Gastrocnemius medialis (tissue), 4 donors: ENCODE measurements at regions not wholly inside any gene's neighbourhood (a gene's known extent, or its start where the extent isn't known, plus 50 kb on each side); places are given as distances from the start of the nearest gene placed in this dataset.

Source experiments
- POLR2A ChIP-seq, 2 donors: fragments of 450-650 bp; IDR thresholded peaks; one replicate each; pipeline ENCODE4 v1.6.1; 2017; ENCODE audit warnings: antibody characterized with exemption in 2 of 2, mild to moderate bottlenecking in 2 of 2, moderate library complexity in 2 of 2
- TF ChIP-seq, protein P1 (sequence below), 5 experiments: fragments of 450-650 bp in 3 of 5; fragments of 200-600 bp in 2 of 5; sonication (generic) in 2 of 5; IDR thresholded peaks in 4 of 5; conservative IDR thresholded peaks in 1 of 5; 1 replicate in 4 of 5; 2 replicates in 1 of 5; pipeline ENCODE4 v1.5.1; 2016 to 2019; ENCODE audit warnings: antibody characterized with exemption in 5 of 5, mild to moderate bottlenecking in 3 of 5, moderate library complexity in 3 of 5

- TF ChIP-seq, protein P1, sequence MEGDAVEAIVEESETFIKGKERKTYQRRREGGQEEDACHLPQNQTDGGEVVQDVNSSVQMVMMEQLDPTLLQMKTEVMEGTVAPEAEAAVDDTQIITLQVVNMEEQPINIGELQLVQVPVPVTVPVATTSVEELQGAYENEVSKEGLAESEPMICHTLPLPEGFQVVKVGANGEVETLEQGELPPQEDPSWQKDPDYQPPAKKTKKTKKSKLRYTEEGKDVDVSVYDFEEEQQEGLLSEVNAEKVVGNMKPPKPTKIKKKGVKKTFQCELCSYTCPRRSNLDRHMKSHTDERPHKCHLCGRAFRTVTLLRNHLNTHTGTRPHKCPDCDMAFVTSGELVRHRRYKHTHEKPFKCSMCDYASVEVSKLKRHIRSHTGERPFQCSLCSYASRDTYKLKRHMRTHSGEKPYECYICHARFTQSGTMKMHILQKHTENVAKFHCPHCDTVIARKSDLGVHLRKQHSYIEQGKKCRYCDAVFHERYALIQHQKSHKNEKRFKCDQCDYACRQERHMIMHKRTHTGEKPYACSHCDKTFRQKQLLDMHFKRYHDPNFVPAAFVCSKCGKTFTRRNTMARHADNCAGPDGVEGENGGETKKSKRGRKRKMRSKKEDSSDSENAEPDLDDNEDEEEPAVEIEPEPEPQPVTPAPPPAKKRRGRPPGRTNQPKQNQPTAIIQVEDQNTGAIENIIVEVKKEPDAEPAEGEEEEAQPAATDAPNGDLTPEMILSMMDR (IDR thresholded peaks at IDR 0.05 in 4 of 5, conservative IDR thresholded peaks at IDR 0.05 in 1 of 5) = no peak
- no peak for TF ChIP-seq POLR2A (IDR thresholded peaks at IDR 0.05)
These were observed 300.3 kb downstream of the PRL start for GRCh38 chr6:21996425-21997118.
